ENCODE measurements at regions not wholly inside any gene's neighbourhood (a gene's known extent, or its start where the extent isn't known, plus 50 kb on each side); places are given as distances from the start of the nearest gene placed in this dataset.

DNA sequence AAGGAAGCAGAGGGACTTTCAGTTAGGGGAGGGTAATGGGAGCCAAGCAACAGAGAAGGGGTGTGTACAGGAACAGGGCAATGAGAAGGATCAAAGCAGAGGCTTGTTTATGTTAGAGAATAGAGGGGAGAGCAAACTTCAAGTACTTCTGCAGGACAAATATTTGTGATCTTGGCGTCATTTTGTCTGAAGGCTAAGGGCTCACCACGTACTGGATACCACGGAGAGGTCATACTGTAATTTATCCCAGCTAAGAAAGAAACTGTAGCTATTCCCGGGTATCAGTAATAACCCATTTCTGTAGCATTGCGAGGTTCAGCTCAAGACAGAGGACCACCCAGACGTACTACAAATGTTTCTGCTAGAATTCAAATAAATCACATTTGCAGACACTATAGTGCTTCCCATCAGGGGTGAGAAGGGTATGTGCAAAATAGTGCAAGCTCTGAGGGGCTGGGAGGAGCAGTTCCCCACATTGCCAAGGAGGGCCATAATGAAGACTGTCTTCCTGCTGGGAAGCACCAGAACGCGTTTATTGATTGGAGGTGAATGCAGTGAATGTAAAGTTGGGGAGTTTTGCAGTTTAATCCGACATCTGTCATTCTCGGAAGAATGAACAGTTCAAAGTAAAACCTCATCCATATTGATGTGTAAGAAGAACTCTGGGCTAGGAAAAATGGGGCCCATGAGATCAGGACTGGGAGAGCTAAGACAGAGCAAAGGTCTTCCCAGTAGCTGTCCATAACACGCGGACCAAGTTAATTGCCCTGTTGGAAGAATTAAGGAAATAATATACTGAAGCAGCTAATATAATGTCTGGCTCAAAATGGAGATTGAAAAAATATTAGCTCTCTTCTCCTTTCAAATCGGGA lies 136.9 kb downstream of the RWDD3 start:
- no peak for DNase-seq

DNA sequence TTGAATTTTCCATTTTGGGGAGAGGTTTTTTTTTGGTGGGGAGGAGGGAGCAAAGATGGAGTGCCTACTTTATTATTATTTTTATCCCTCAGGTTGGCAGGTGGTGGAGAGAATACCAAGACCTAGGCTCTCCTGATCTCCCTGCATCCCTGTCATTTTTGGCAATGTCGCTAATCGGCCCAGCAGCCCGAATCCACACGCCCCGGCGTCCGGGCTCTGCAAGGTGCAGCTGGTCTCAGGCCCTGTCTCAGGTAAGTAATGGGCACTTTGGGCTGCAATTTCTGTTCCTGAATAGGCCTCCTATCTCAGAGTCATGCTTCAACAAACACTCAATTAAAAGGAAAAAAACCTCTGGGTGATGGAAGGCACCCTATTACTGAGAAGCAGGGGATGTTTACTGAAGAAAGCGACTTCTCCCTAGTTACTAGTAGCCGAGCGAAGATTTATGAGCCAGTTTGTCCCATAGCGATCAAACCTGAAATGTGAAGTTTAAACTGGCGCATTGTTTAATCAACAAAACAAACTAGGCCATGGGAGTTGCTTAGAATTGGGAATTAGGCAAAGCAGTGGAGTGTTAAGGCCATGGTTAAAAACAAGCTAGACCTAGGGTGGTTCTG lies 137.8 kb downstream of the RWDD3 start:
- no peak for DNase-seq

DNA sequence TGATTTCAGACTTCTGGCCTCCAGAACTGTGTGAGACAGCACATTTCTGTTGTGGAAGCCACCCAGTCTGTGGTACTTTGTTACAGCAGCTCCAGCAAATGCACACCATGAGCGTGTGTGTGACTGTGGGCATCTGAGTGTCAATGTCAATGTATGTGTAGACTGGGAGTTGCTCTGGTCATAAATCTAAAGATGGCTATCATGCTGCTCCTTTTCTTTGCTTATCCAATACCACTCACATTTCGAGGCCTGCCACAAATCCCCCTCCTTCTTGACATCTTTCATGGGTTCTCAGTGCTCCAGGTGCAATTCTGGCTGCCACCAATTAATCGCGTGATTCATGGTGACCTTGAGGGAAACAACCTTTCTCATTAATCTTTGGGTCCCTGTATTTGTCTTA lies 141.2 kb downstream of the RWDD3 start:
- DNase-seq: no peak

DNA sequence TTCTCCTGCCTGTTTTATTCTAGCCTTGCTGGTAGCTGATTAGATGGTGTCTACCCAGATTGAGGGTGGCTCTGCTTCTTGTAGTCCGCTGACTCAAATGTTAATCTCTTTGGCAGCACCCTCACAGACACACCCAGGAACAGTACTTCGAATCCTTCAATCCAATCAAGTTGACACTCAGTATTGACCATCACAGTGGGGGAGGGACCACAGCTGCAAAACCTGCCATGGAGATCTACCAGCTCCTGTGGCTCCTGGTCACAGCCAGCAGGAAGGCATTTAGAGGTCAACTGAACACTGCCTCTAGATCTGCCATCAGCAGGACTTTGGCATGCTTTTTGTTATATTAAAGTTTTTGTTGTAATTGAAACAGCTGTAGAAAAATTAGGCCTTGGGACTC lies 146.9 kb downstream of the RWDD3 start:
- no peak for DNase-seq

DNA sequence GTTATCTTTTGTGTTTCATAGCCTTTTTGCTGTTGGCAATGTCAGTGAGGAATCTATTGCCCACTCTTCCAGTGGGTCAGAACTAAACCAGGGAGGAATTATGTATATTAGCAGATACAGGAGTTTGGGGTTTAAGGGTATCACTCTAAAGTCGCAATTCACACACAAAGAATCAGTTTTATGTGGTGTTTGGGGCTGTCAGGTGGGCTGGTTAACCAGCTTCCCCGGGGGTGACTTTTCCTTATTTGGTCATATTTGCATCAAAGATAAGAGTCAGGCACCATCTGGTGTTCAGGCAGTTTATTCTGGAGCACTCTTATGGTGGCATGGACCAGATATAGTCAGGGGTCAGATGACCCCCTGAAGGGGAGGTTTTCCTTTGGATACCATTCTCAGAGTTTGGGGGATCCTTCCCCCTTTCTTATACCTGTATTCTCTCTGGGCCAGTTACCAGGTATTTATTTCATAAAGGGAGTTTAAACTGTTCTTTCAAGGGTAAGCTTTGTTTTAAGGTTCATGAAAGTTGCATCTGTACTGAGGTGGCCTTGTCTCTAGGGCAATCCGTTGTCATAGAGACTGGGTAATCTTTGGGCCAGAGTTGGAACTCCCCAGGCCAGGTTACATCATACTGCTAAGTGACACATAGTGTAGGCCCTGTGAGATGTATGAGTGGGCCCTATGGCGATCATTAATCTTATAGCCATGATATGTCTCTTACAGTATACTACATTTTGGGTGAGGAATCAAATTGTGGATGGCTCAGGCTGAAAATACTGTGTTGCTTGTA lies 148.2 kb downstream of the RWDD3 start:
- DNase-seq: no peak

DNA sequence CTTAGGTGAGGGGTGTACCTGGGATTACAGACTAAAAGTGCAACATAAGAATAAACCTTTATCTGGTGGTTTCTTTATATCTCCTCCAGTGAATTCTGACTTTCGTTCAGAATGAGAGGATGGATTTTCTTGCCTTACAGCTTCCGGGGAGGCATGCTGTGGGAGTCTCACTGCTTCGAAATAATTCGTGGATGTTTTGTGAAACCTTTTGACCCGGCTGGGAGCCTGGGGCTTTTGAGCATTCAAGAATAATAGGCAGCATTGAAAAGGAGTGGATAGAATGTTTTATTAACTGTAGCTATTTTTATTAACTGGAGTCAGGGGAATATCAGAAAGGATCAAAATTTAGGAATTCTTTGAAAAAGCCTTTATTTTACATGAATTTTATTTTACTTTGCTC lies 149.1 kb downstream of the RWDD3 start:
- no peak for DNase-seq

DNA sequence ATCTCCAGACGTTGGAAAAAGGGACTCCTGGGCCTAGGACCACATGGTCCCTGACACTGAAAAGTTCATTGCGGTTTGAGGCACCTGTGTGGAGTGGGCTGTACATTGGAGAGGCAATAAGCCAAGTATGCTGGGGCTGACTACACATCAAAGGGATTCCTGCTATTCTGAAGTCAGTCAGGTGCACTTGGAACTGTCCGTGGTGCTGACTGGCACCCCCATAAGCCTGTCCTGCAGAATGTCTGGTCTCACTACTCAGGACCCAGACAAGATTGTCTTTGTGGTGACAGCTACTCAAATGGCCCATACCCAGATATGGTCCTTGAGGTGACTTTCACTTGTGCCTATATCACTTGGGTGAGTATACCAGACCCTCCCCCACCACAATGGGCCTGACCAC lies 150.6 kb downstream of the RWDD3 start:
- no peak for DNase-seq

DNA sequence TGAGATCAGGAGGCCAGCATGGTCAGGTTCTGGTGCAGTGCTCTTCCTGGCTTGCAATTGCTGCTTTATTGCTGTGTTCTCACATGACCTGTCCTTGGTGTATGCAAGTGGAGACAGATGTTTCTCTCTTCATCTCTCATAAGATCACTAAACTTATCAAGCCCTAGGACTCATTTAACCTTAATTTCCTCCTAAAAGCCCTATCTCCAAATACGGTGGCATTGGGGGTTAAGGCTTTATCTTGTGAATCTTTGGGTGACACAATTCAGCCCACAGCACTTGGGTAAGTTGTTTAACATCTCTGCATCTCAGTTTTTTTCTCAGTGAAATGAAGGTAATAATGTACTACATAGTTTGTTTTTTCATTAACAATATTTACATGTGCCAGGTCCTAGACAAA lies 152.4 kb downstream of the RWDD3 start:
- DNase-seq: no peak

DNA sequence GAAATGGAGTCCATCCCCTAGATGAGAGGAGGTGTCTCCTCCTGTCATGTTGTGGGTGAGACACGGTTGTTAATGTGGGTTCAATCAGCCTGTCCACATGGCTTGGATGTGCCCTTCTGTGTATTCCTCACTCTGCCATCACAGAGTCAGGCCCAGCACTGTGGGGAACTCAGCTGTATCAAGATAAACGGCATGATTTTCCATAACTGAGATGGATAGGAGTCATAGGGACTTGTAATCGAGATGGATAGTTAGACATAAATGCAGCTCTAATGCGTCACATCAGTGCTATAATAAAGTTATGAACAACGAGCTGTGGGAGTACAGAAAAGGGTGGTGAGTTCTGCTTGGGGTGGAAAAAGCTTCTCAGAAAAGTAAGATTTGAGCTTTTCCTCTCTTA lies 152.9 kb downstream of the RWDD3 start:
- no peak for DNase-seq

DNA sequence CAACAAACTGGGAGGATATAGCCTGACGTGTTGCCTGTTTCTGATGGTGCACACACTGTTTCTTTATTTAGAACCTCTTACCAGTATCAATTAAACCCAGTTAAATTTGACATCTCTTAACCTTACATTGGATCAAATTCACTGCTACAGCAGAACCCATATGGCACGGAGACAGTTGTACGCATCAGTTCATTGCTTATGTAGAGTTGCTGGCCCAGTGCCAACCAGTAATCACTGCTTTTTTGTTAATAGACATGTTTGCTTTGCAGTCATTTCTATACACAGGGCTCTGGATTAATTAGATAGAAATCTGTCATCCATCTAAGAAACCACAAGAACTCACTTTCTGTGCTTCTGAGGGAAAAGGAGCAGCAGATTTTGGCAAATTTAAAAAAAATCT lies 154.0 kb downstream of the RWDD3 start:
- DNase-seq: peak in 14 of 56 donors; percentile 1 to 78 (median 11)

DNA sequence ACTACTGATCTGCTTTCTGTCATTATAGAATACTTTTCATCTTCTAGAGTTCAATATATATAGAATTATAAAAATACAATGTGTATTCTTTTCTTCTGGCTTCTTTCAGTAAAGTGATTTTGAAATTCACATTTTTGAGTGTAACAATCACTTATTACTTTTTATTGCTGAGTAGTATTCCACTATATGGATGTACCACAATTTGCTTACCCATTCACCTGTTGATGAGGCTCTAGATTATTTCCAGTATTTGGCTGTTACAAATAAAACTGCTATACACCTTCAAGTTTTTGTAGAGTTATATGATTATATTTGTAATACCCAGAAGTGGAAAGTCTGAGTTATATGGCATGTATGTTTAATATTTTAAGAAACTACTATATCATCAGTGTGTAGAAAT lies 159.4 kb downstream of the RWDD3 start:
- no peak for DNase-seq

DNA sequence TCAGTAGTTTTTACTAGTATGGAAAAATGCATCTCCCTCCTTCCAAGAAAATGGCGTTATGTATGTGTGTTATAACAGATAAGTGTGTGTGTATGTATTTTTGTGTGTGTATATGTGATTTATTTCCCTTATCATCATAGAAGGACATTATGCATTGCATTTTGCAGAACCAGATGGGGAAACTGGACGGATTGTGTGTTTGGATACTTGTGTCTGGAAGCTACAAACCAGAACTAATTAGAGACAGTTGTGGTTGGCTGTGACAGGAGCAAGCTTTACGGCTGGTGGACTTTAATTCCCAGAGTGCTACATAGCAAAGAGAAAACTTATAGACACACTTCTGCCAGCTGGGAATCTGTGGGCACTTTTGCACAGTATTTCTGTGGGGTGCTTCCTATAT lies 162.5 kb downstream of the RWDD3 start:
- no peak for DNase-seq

DNA sequence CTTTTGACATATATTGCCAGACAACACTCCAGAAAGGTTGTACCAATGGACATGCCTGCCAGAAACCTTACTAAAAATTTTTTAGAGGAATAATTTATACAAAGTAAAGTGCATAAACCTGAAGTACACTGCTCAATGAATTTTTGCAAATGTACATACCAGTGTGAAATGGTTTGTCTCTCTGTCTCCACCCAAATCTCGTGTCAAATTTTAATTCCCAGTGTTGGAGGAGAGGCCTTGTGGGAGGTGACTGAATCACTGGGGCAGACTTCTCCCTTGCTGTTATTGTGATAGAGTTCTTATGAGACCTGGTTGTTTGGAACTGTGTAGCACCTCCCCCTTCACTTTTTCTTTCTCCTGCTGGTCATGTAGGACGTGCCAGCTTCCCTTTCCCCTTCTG lies 168.8 kb downstream of the RWDD3 start:
- no peak for DNase-seq

DNA sequence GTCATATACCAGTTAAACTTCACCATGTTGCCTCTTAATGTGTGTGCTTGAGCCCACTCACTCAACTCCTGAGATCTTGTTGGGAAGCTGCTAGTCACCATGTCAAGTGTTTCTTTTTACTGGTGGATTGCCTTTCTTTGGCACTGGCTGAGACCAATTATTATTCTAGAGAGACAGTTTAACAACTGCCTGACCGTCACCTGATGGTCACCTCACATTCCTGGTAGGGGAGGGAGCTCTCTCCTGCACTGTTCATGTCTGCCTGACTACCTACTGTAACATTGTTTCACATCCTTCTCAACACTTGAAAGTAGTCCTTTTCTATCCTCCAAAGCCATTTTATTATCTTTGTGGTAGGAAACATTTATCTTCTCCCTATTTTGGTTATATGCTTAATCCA lies 172.3 kb downstream of the RWDD3 start:
- DNase-seq: no peak

DNA sequence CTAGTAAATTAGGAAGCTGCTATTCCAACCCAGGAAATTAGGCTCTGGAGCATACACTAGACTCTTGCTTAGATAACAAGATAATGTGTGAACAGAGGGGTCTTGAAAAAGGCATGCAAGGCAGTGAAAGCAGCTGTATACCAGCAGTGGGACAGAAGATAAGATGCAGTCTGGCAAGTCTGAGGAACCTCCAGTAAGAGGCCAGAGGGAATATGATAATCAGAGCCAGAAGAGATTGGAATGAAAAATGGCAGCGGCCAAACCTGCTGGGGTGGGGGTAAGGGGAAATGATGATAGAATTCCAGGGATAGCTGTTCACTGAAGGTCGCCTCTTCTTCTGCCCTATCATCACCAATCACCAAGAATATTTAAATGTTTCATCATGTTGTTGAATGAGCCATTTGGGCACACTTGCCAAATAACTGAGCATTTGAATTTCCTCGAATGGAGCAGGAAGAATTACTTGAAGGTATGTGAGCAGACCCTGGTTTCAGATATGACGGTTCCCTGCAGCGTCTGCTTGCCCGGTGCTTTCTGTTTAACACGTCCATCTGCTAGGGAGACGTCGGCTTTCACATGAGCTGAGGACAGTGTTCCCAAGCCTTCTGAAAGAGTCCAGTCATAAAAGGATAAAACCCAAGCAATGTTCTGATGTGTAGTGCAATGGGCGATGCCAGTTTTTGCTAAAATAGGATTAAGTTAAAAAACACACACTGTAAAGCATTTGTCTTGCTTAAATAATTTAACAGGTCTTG lies 173.3 kb downstream of the RWDD3 start:
- DNase-seq: peak in 8 of 56 donors; percentile 2 to 45 (median 15)

DNA sequence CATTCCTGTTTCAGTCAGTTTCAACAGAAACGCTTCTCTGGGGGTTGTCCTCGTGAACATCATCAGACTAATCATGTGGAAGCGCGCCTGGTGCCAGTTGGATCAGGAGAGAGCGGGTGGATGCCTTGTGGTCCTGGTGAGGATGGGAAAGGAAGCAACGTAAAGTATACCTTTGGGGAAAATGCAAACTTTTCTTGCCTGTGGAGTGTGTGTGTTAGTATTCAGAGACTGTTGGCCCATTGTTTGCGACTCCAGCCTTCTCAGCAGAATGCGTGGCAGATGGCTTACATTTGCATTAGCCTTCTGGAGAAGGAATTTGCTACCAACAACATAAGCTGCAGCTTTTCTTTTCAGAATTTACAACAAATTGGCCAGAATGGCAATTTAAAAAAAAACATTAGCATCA lies 173.9 kb downstream of the RWDD3 start:
- DNase-seq: peak in 31 of 56 donors; percentile 1 to 57 (median 12)

DNA sequence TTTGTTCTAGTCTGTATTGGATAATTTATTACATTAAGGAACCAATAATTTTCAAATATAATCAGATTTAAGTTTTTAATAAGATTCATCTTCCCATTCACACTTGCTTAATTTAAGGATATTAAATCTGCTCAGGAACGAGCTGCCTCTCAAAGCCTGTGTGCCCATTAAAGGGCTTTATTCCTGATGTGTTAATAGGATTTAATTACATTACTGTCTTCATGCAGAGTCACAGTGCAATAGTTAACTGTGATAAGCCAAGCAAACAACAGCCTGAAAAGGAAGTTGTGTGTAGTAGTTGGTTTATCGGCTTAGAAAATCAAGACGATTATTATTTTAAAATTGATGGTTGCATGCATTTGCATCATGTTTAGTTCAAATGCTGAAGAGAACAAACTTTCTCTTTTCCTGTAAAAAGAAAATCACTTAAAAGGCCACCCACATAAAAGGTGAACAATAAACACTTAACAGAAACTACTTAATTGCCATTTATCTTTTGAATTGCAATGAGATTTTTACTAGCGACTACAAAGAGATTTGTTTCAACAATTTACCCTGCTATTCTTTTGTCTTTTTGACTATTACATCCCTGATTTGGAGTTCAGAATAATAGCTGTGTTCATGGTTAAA lies 174.6 kb downstream of the RWDD3 start:
- DNase-seq: no peak

DNA sequence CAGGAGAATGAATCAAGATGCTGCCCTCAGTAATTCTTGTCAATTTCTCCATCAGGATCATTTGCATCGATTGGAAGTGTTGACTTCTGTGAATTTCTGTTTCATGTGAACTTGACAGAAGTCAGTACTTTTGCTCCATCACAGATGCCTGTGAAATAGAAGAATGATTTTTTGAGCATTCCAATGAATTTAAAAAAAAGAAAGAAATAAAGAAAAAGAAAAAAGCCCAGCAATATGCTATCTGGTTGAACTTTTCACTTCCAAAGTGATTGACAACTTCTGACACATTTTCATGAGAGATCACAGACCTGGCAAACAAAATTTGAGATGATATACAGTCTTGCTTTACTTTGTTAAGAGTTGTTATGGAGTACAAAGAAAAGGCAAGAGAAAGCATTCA lies 175.3 kb downstream of the RWDD3 start:
- no peak for DNase-seq

DNA sequence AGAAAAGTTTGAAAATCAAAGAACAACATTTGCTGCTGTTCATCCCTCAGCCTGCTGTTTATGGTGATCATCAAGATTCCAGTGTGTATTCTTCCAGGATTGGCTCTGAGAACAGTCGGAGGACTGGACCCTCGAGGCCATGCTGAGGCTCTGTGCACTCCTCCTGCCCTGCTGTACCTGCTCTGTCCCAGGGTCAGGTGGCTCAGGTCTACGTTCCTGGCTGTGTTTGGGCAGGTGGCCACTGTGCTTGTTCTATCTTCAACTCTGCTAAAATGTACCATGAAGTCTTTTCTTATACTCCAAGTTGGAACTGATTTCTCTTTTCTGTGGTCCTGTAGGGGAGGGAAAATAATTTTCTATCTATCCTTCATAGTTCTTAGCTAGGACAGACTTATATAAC lies 175.9 kb downstream of the RWDD3 start:
- no peak for DNase-seq

DNA sequence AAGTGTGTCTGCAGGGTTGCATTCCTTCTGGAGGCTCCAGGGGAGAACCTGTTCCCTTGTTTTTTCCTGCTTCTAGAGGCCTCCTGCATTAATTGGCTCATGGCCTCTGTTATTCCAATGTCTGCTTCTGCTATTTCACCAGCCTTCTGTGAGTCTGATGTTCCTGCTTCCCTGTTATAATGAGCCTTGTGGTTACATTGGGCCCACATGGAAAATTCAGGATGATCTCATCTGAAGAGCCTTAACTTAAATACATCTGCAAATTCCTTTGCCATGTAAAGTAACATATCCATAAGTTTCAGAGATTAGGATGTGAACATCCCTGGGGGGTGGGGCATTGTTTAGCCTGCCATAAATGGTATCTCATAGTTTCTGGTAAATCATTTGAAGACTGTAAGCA lies 181.1 kb downstream of the RWDD3 start:
- DNase-seq: no peak

DNA sequence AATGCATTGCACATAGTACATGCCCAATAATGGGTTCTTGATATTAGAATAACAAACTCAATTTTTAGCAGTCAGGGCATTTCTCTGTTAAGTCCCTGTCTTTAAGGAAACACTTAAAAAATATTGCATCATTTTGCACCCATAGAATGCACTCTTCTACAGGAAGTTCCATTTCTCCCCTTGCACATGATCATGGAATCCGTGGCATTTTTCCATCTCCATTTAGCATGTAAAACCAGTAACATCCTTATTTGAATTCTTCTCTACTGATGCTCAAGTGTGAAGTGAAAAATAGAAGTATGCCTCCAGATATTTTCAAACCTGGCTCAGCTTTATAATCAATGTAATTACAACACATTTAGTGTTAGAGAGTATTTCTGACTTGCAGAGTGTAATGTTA lies 192.8 kb downstream of the RWDD3 start:
- DNase-seq: no peak
